IMR-90 (cell line): ENCODE measurements at regions not wholly inside any gene's neighbourhood (a gene's known extent, or its start where the extent isn't known, plus 50 kb on each side); places are given as distances from the start of the nearest gene placed in this dataset.
"Not testable (repeated sequence)": the region's sequence is repeated elsewhere in the genome, so short reads cannot be mapped to it uniquely, and the experiment has no call there.

Experiments used
- ATAC-seq: fragments of 200-7000 bp; cut with Tn5 transposase; 2 replicates; pipeline ENCODE4 v1.9.1; 2020; ENCODE audit warnings: low read depth, mild to moderate bottlenecking, moderate library complexity
- BruUV-seq: library from RNA; stranded (reverse); fragments of 400-500 nt; replicated peaks from 2 replicates; lab custom pipeline; 2021; lab: Mats Ljungman, UMichigan
- CTCF ChIA-PET: fragments of 300-600 bp; formaldehyde crosslinking; extraction: SDS; loops from one replicate; lab custom pipeline; 2021; ENCODE audit warnings: antibody characterized with exemption; lab: Yijun Ruan, JAX
- POLR2A ChIA-PET: fragments of 300-600 bp; sonication (Branson Sonifier 250); formaldehyde crosslinking; loops from one replicate; lab custom pipeline; 2022; ENCODE audit warnings: antibody characterized with exemption; ENCODE audit not compliant: unreplicated experiment; lab: Charles Lee
- DNase-seq: peaks from one replicate; pipeline ENCODE4 v3.0.0; 2013
- H2AFZ ChIP-seq: replicated peaks from 2 replicates; pipeline ENCODE3; 2013; ENCODE audit warnings: low read length, mild to moderate bottlenecking; ENCODE audit not compliant: poor library complexity
- H2AK5ac ChIP-seq: 2 replicates; pipeline ENCODE4 v1.6.1; 2013; ENCODE audit warnings: low read depth, low read length, inconsistent platforms
- H2AK9ac ChIP-seq: replicated peaks from 2 replicates; pipeline ENCODE3; 2013; ENCODE audit warnings: mild to moderate bottlenecking, low read depth, low read length, moderate library complexity; ENCODE audit not compliant: poor library complexity
- H2BK120ac ChIP-seq: 2 replicates; pipeline ENCODE4 v1.6.1; 2013; ENCODE audit warnings: low read depth, low read length, inconsistent platforms
- H2BK15ac ChIP-seq: 3 replicates; pipeline ENCODE4 v1.6.1; 2013; ENCODE audit warnings: low read depth, low read length, inconsistent platforms
- H2BK20ac ChIP-seq: 2 replicates; pipeline ENCODE4 v1.6.1; 2013; ENCODE audit warnings: low read depth, mild to moderate bottlenecking, inconsistent platforms, low read length, moderate library complexity
- H2BK5ac ChIP-seq: 2 replicates; pipeline ENCODE4 v1.6.1; 2013; ENCODE audit warnings: mild to moderate bottlenecking, low read depth, low read length, inconsistent platforms; ENCODE audit not compliant: poor library complexity, severe bottlenecking
- H3K14ac ChIP-seq: replicated peaks from 2 replicates; pipeline ENCODE4 v1.6.1; 2013; ENCODE audit warnings: low read depth, low read length, inconsistent platforms
- H3K18ac ChIP-seq: 2 replicates; pipeline ENCODE4 v1.6.1; 2013; ENCODE audit warnings: low read depth, low read length, control low read depth
- H3K23ac ChIP-seq: 2 replicates; pipeline ENCODE4 v1.6.1; 2013; ENCODE audit warnings: low read depth, low read length, inconsistent platforms
- H3K27ac ChIP-seq: 2 replicates; pipeline ENCODE4 v1.5.1; 2013; ENCODE audit warnings: mild to moderate bottlenecking, control low read depth, low read length; ENCODE audit not compliant: insufficient read depth
- H3K27me3 ChIP-seq: 2 replicates; pipeline ENCODE4 v1.6.1; 2013; ENCODE audit warnings: low read length; ENCODE audit not compliant: control insufficient read depth, insufficient read depth
- H3K36me3 ChIP-seq: 2 replicates; pipeline ENCODE4 v1.6.1; 2013; ENCODE audit warnings: low read length, mixed read lengths; ENCODE audit not compliant: control insufficient read depth, insufficient read depth
- H3K4ac ChIP-seq: 2 replicates; pipeline ENCODE4 v1.6.1; 2013; ENCODE audit warnings: low read depth, low read length, inconsistent platforms
- H3K4me1 ChIP-seq: 2 replicates; pipeline ENCODE4 v1.6.1; 2013; ENCODE audit warnings: low read length, mixed read lengths; ENCODE audit not compliant: control insufficient read depth, insufficient read depth
- H3K4me2 ChIP-seq: 2 replicates; pipeline ENCODE4 v1.6.1; 2013; ENCODE audit warnings: low read depth, mild to moderate bottlenecking, control low read depth, low read length, moderate library complexity
- H3K4me3 ChIP-seq: 2 replicates; pipeline ENCODE4 v1.5.1; 2013; ENCODE audit warnings: low read depth, mild to moderate bottlenecking, control low read depth, low read length, moderate library complexity; ENCODE audit not compliant: insufficient read depth
- H3K56ac ChIP-seq: 2 replicates; pipeline ENCODE4 v1.6.1; 2013; ENCODE audit warnings: low read length, inconsistent platforms; ENCODE audit not compliant: insufficient read depth; ENCODE audit errors: extremely low read depth
- H3K79me1 ChIP-seq, 2 experiments: 2 replicates each; pipeline ENCODE4 v1.6.1; 2013; ENCODE audit warnings: low read length in 2 of 2, inconsistent platforms in 1 of 2, low read depth in 1 of 2
- H3K9ac ChIP-seq: 2 replicates; pipeline ENCODE4 v1.6.1; 2013; ENCODE audit warnings: low read depth, low read length, control low read depth
- H3K9me1 ChIP-seq: 2 replicates; pipeline ENCODE4 v1.6.1; 2013; ENCODE audit warnings: low read length, inconsistent platforms; ENCODE audit not compliant: insufficient read depth
- H3K9me3 ChIP-seq: 2 replicates; pipeline ENCODE4 v1.6.1; 2013; ENCODE audit warnings: low read length; ENCODE audit not compliant: control insufficient read depth, insufficient read depth
- H4K20me1 ChIP-seq: 2 replicates; pipeline ENCODE4 v1.6.1; 2013; ENCODE audit warnings: low read length, inconsistent platforms; ENCODE audit not compliant: insufficient read depth
- H4K5ac ChIP-seq: 2 replicates; pipeline ENCODE4 v1.6.1; 2013; ENCODE audit warnings: mild to moderate bottlenecking, low read depth, low read length, control low read depth
- H4K8ac ChIP-seq, 2 experiments: 2 replicates each; pipeline ENCODE4 v1.6.1; 2013; ENCODE audit warnings: low read depth in 2 of 2, low read length in 2 of 2, control low read depth in 1 of 2, inconsistent platforms in 1 of 2
- H4K91ac ChIP-seq: 2 replicates; pipeline ENCODE4 v1.6.1; 2013; ENCODE audit warnings: low read depth, low read length, inconsistent platforms; ENCODE audit not compliant: insufficient read depth
- CHD1 ChIP-seq: IDR thresholded peaks from 2 replicates; pipeline ENCODE4 v1.6.1; 2012; ENCODE audit warnings: low read depth, low read length, improper control_type of control experiment
- MAFK ChIP-seq: IDR thresholded peaks from 2 replicates; pipeline ENCODE4 v1.6.1; 2012; ENCODE audit warnings: low read depth, low read length, improper control_type of control experiment
- RCOR1 ChIP-seq: IDR thresholded peaks from 2 replicates; pipeline ENCODE4 v1.6.1; 2012; ENCODE audit warnings: mild to moderate bottlenecking, low read length, improper control_type of control experiment; ENCODE audit not compliant: insufficient replicate concordance
- SMC3 ChIP-seq: fragments of 150-350 bp; IDR thresholded peaks from 2 replicates; pipeline ENCODE4 v1.6.1; 2016; ENCODE audit warnings: low read depth, mild to moderate bottlenecking, antibody characterized with exemption, low read length, moderate library complexity
- WGBS, 2 experiments: methylation state at CpG; one replicate each; pipeline versions ENCODE4 v1.1.5 to v1.1.7; 2013; ENCODE audit warnings: missing lambda C conversion rate in 2 of 2; ENCODE audit not compliant: insufficient read length in 1 of 2; ENCODE audit errors: extremely low coverage in 2 of 2; 5-methylcytosine and 5-hydroxymethylcytosine counted together
- dilution Hi-C: fragments of 300-500 bp; cut with HindIII; formaldehyde crosslinking; loops from one replicate; pipeline ENCODE4 v1.14.3; 2018; ENCODE audit warnings: low sequenced_read_pairs; ENCODE audit not compliant: unreplicated experiment
- in situ Hi-C: fragments of 300-500 bp; cut with MboI; formaldehyde crosslinking; loops from 3 replicates; pipeline ENCODE4 v1.14.3; 2019; ENCODE audit warnings: low sequenced_read_pairs, inconsistent platforms, mixed read lengths
- intact Hi-C: fragments of 100-400 bp; cut with micrococcal nuclease; formaldehyde crosslinking; loops from 2 replicates; pipeline ENCODE4 v1.10.0; 2022

- POLR2A ChIA-PET: no interaction called here
These were observed 165.0 kb downstream of the FGF1 start for GRCh38 chr5:142520885-142521284.

GRCh38 chr5:142519913-142520312 lies 166.0 kb downstream of the FGF1 start:
- H2BK5ac ChIP-seq, H3K27me3 ChIP-seq, H2AFZ ChIP-seq, H3K4me3 ChIP-seq, H2BK20ac ChIP-seq, H4K5ac ChIP-seq, CTCF ChIA-PET, H3K9me3 ChIP-seq, H4K20me1 ChIP-seq, H4K91ac ChIP-seq, H3K27ac ChIP-seq, H3K23ac ChIP-seq, H3K56ac ChIP-seq, H3K14ac ChIP-seq, H3K9me1 ChIP-seq, H2BK120ac ChIP-seq, H4K8ac ChIP-seq, in situ Hi-C loops, H3K18ac ChIP-seq, H3K4me1 ChIP-seq, H3K9ac ChIP-seq, H3K4me2 ChIP-seq, H3K79me1 ChIP-seq, H2BK15ac ChIP-seq, H2AK9ac ChIP-seq, H2AK5ac ChIP-seq, BruUV-seq, DNase-seq, dilution Hi-C loops, ATAC-seq, H3K4ac ChIP-seq, H3K36me3 ChIP-seq: not testable (repeated sequence)
- POLR2A ChIA-PET: interaction anchor here (0.6 kb wide), 1 partner anchor 199 kb away, joined by 5 read pairs; no protein-coding TSS in a partner anchor
- WGBS, 2 experiments: no CpG with 5 or more reads among the region's 1 CpG
- intact Hi-C loops: loop anchor here (1.0 kb wide), 1 partner anchor 41 kb away; no protein-coding TSS in a partner anchor

More at GRCh38 chr5:142520885-142521284, 165.0 kb downstream of the FGF1 start:
- peak overlapping the region; percentile 14 for H2AFZ ChIP-seq
- dilution Hi-C loops (no loop called here), intact Hi-C loops (loop anchor here (1.0 kb wide), 2 partner anchors 42 to 201 kb away; no protein-coding TSS in a partner anchor), in situ Hi-C loops (no loop called here)
- H3K27ac ChIP-seq: no peak overlapping the region
- DNase-seq: peak; percentile 78
- H3K4me3 ChIP-seq: no peak overlapping the region
- H3K9ac ChIP-seq: no peak overlapping the region
- H4K8ac ChIP-seq: no peak overlapping the region; a peak in 1 of 4 replicates
- no peaks in the 10 kb centered on the region for H3K27me3 ChIP-seq
- no peak overlapping the region for H2BK15ac ChIP-seq
- H3K36me3 ChIP-seq: no peaks in the 10 kb centered on the region
- no CpG with 5 or more reads among the region's 2 CpGs for WGBS, 2 experiments
- TF ChIP-seq RCOR1 (no peak), MAFK (no peak), SMC3 (no peak), CHD1 (no peak)
- no peak overlapping the region; the same call in 1 of the 2 replicates for H2BK120ac ChIP-seq
- no peak overlapping the region for H4K91ac ChIP-seq
- H3K79me1 ChIP-seq: no peaks in the 10 kb centered on the region
- H2BK20ac ChIP-seq: no peak overlapping the region
- no peak overlapping the region for H2AK9ac ChIP-seq
- no peak overlapping the region; the same call in 1 of the 2 replicates for H3K14ac ChIP-seq
- no peak overlapping the region for H3K23ac ChIP-seq
- peak; percentile 95 for ATAC-seq
- H3K4ac ChIP-seq: peak overlapping the region; percentile 46; the same call in 1 of the 2 replicates
- H4K20me1 ChIP-seq: no peaks in the 10 kb centered on the region
- no peak overlapping the region for H4K5ac ChIP-seq
- H2AK5ac ChIP-seq: no peak overlapping the region
- H2BK5ac ChIP-seq: no peak overlapping the region
- H3K9me3 ChIP-seq: peaks cover 6% of the 10 kb centered on the region
- peak overlapping the region; percentile 37; the same call in 1 of the 2 replicates for H3K4me2 ChIP-seq
- no peak overlapping the region for H3K56ac ChIP-seq
- CTCF ChIA-PET: no interaction called here
- H3K9me1 ChIP-seq: peaks cover 2% of the 10 kb centered on the region; the same call in 1 of the 2 replicates
- H3K4me1 ChIP-seq: peaks cover 5% of the 10 kb centered on the region; the same call in 1 of the 2 replicates
- BruUV-seq: no TSS peak
- no peak overlapping the region for H3K18ac ChIP-seq
